ENCODE measurements at regions not wholly inside any gene's neighbourhood (a gene's known extent, or its start where the extent isn't known, plus 50 kb on each side); places are given as distances from the start of the nearest gene placed in this dataset.
A peak's percentile ranks its signal among the peaks of the same experiment; 100 is the strongest.
"Not testable (repeated sequence)": the region's sequence is repeated elsewhere in the genome, so short reads cannot be mapped to it uniquely, and the experiment has no call there.

DNA sequence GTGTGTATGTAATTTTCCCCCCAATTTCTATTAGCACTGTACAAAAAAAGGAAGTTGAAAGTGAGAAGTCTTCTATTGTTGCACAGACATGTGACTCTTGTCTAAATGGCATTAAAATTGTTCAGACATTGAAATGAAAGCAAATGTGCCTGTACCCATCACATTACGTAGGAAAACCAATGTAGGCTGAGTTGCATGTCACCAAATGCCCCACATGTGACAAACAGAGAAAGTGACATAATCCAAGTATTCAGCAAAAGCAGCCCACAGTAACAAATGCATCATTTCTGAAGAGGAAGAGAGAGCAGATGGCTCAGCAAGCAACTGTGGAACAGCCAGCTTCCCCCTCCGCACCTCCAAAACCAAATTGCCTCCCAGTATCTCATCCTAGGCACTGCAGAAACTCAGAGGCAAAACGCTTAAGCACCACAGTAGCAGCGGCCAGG, 161.5 kb upstream of the NR4A3 start:
- no peak overlapping the region for H2AFZ ChIP-seq (ENCODE audit: low read length)

DNA sequence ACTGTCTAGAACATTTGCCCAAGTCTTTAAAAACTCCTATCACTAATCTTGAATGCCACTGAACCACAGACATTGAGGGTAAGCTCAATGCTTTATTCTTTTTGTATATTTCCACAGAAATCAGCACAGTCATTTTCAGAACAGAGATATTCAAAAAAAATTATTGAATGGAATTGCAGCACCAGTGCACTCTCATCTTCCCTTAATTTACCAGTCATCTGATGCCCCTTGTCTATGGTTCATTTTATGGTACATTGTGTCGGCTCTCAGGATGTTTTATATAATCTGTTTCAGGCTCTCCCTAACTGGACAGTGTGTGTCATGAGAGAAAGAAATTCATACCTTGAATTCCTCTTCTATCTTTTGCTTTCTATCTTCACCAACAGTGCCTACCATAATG, 158.4 kb upstream of the NR4A3 start:
- H4K20me1 ChIP-seq (ENCODE audit: insufficient read depth, low read length, poor library complexity, severe bottlenecking), result no peaks in the 10 kb centered on the region
- H3K4me3 ChIP-seq (ENCODE audit: low read length, poor library complexity, severe bottlenecking), result no peak overlapping the region
- TF ChIP-seq EZH2phosphoT487 (IDR thresholded peaks at IDR 0.05; ENCODE audit: borderline replicate concordance), result no peak
- H3K9me2 ChIP-seq (replicated peaks; ENCODE audit: low read depth, low read length), result no peaks in the 10 kb centered on the region
- no peaks in the 10 kb centered on the region for H3K27me3 ChIP-seq (ENCODE audit: insufficient read depth, low read length, poor library complexity, severe bottlenecking)
- no peaks in the 10 kb centered on the region for H3K36me3 ChIP-seq (ENCODE audit: insufficient read depth, low read length)
- no peaks in the 10 kb centered on the region for H3K79me2 ChIP-seq (ENCODE audit: insufficient read depth, low read length)
- no peak overlapping the region for H3K4me2 ChIP-seq (ENCODE audit: low read depth, low read length, poor library complexity, severe bottlenecking)
- no peaks in the 10 kb centered on the region for H3K9me3 ChIP-seq (ENCODE audit: insufficient read depth, low read depth, low read length)
- no peaks in the 10 kb centered on the region for H3F3A ChIP-seq (ENCODE audit: low read depth)
- H3K4me1 ChIP-seq (ENCODE audit: insufficient read depth, low read length, poor library complexity, severe bottlenecking), result no peaks in the 10 kb centered on the region
- H3K9ac ChIP-seq (ENCODE audit: low read depth, low read length, poor library complexity, severe bottlenecking), result no peak overlapping the region
- no peak overlapping the region for H2AFZ ChIP-seq (ENCODE audit: low read length)

More for the DNA sequence above, 161.5 kb upstream of the NR4A3 start:
- Histone ChIP-seq H3K27me3 (ENCODE audit: insufficient read depth, low read length, poor library complexity, severe bottlenecking) (no peaks in the 10 kb centered on the region), H3K79me2 (ENCODE audit: insufficient read depth, low read length) (no peaks in the 10 kb centered on the region), H3K4me1 (ENCODE audit: insufficient read depth, low read length, poor library complexity, severe bottlenecking) (no peaks in the 10 kb centered on the region), H3K4me2 (ENCODE audit: low read depth, low read length, poor library complexity, severe bottlenecking) (no peak overlapping the region), H3F3A (ENCODE audit: low read depth) (no peaks in the 10 kb centered on the region), H3K9ac (ENCODE audit: low read depth, low read length, poor library complexity, severe bottlenecking) (no peak overlapping the region), H4K20me1 (ENCODE audit: insufficient read depth, low read length, poor library complexity, severe bottlenecking) (no peaks in the 10 kb centered on the region), H3K36me3 (ENCODE audit: insufficient read depth, low read length) (no peaks in the 10 kb centered on the region), H3K9me2 (replicated peaks; ENCODE audit: low read depth, low read length) (no peaks in the 10 kb centered on the region), H3K4me3 (ENCODE audit: low read length, poor library complexity, severe bottlenecking) (no peak overlapping the region), H3K9me3 (ENCODE audit: insufficient read depth, low read depth, low read length) (no peaks in the 10 kb centered on the region)
- TF ChIP-seq, protein P1, sequence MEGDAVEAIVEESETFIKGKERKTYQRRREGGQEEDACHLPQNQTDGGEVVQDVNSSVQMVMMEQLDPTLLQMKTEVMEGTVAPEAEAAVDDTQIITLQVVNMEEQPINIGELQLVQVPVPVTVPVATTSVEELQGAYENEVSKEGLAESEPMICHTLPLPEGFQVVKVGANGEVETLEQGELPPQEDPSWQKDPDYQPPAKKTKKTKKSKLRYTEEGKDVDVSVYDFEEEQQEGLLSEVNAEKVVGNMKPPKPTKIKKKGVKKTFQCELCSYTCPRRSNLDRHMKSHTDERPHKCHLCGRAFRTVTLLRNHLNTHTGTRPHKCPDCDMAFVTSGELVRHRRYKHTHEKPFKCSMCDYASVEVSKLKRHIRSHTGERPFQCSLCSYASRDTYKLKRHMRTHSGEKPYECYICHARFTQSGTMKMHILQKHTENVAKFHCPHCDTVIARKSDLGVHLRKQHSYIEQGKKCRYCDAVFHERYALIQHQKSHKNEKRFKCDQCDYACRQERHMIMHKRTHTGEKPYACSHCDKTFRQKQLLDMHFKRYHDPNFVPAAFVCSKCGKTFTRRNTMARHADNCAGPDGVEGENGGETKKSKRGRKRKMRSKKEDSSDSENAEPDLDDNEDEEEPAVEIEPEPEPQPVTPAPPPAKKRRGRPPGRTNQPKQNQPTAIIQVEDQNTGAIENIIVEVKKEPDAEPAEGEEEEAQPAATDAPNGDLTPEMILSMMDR (conservative IDR thresholded peaks at IDR 0.05; ENCODE audit: low read length), result no peak
- TF ChIP-seq EZH2phosphoT487 (IDR thresholded peaks at IDR 0.05; ENCODE audit: borderline replicate concordance), result no peak

DNA sequence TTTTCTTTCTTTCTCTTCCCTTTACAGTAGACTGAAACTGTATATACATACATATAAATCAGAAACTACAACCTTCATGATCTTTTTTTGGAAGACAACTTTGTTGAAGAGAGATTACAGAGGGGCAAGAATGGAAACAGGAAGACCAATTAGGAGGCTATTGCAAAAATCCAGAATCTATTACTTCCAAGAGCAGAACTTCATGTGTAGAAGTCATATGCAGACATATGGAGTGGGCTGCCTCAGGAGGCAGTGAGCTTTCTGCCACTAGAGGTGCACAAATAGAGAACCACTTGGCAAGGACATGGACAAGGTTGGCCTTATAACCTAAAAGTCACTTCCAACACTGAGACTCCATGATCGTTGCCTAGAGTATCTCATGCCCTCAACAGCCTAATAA, 157.8 kb upstream of the NR4A3 start:
- Histone ChIP-seq H3K9me3 (ENCODE audit: insufficient read depth, low read depth, low read length) (no peaks in the 10 kb centered on the region), H4K20me1 (ENCODE audit: insufficient read depth, low read length, poor library complexity, severe bottlenecking) (no peaks in the 10 kb centered on the region), H3K4me2 (ENCODE audit: low read depth, low read length, poor library complexity, severe bottlenecking) (no peak overlapping the region), H2AFZ (ENCODE audit: low read length) (no peak overlapping the region), H3K4me3 (ENCODE audit: low read length, poor library complexity, severe bottlenecking) (no peak overlapping the region), H3K9ac (ENCODE audit: low read depth, low read length, poor library complexity, severe bottlenecking) (no peak overlapping the region), H3K79me2 (ENCODE audit: insufficient read depth, low read length) (no peaks in the 10 kb centered on the region), H3K9me2 (replicated peaks; ENCODE audit: low read depth, low read length) (no peaks in the 10 kb centered on the region), H3K4me1 (ENCODE audit: insufficient read depth, low read length, poor library complexity, severe bottlenecking) (no peaks in the 10 kb centered on the region), H3K36me3 (ENCODE audit: insufficient read depth, low read length) (no peaks in the 10 kb centered on the region), H3F3A (ENCODE audit: low read depth) (no peaks in the 10 kb centered on the region), H3K27me3 (ENCODE audit: insufficient read depth, low read length, poor library complexity, severe bottlenecking) (no peaks in the 10 kb centered on the region)
- TF ChIP-seq, protein P1 (conservative IDR thresholded peaks at IDR 0.05; ENCODE audit: low read length), result peak; percentile 20; the same call in 1 of the 2 replicates
- TF ChIP-seq EZH2phosphoT487 (IDR thresholded peaks at IDR 0.05; ENCODE audit: borderline replicate concordance), result no peak

DNA sequence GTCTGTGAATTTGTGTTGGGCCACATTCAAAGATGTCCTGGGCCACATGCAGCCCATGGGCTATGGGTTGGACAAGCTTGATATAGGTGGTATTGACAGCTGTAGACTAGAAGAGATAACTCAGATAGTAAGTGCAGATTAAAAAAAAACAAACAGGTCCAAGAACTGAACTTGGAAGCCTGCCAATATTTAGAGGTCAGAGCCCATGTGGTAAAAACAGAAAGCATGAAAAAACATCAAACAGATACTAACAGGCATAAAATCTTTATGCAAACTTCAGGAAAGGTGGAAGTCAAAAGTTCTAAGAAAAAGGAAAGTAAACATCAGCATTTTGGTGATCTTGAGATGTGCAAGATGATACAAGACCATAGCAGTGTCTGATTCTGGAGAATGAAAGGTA, 155.1 kb upstream of the NR4A3 start:
- TF ChIP-seq EZH2phosphoT487 (IDR thresholded peaks at IDR 0.05; ENCODE audit: borderline replicate concordance), result no peak
- TF ChIP-seq, protein P1 (conservative IDR thresholded peaks at IDR 0.05; ENCODE audit: low read length), result no peak
- H3K9ac ChIP-seq (ENCODE audit: low read depth, low read length, poor library complexity, severe bottlenecking), result no peak overlapping the region
- H3K4me1 ChIP-seq (ENCODE audit: insufficient read depth, low read length, poor library complexity, severe bottlenecking), result no peaks in the 10 kb centered on the region
- no peak overlapping the region for H3K4me2 ChIP-seq (ENCODE audit: low read depth, low read length, poor library complexity, severe bottlenecking)
- no peaks in the 10 kb centered on the region for H3K27me3 ChIP-seq (ENCODE audit: insufficient read depth, low read length, poor library complexity, severe bottlenecking)
- H3K9me2 ChIP-seq (replicated peaks; ENCODE audit: low read depth, low read length), result no peaks in the 10 kb centered on the region
- no peaks in the 10 kb centered on the region for H3K9me3 ChIP-seq (ENCODE audit: insufficient read depth, low read depth, low read length)
- H2AFZ ChIP-seq (ENCODE audit: low read length), result no peak overlapping the region
- no peaks in the 10 kb centered on the region for H3K79me2 ChIP-seq (ENCODE audit: insufficient read depth, low read length)
- no peaks in the 10 kb centered on the region for H3F3A ChIP-seq (ENCODE audit: low read depth)
- no peaks in the 10 kb centered on the region for H4K20me1 ChIP-seq (ENCODE audit: insufficient read depth, low read length, poor library complexity, severe bottlenecking)
- no peaks in the 10 kb centered on the region for H3K36me3 ChIP-seq (ENCODE audit: insufficient read depth, low read length)
- H3K4me3 ChIP-seq (ENCODE audit: low read length, poor library complexity, severe bottlenecking), result no peak overlapping the region

DNA sequence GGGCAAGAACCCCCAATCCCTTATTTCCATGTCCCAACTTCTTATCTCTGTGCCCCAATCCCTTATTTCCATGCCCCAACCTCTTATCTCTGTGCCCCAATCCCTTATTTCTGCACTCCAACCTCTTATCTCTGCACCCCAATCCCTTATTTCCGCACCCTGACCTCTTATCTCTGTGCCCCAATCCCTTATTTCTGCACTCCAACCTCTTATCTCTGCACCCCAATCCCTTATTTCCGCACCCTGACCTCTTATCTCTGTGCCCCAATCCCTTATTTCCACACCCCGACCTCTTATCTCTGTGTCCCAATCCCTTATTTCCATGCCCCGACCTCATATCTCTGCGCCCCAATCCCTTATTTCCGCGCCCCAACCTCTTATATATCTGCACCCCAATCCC, 150.8 kb upstream of the NR4A3 start:
- not testable (repeated sequence) for H3K9ac ChIP-seq (ENCODE audit: low read depth, low read length, poor library complexity, severe bottlenecking); H3K36me3 ChIP-seq (ENCODE audit: insufficient read depth, low read length); H4K20me1 ChIP-seq (ENCODE audit: insufficient read depth, low read length, poor library complexity, severe bottlenecking); H2AFZ ChIP-seq (ENCODE audit: low read length); H3F3A ChIP-seq (ENCODE audit: low read depth); H3K4me2 ChIP-seq (ENCODE audit: low read depth, low read length, poor library complexity, severe bottlenecking); H3K9me3 ChIP-seq (ENCODE audit: insufficient read depth, low read depth, low read length); H3K9me2 ChIP-seq (replicated peaks; ENCODE audit: low read depth, low read length); H3K27me3 ChIP-seq (ENCODE audit: insufficient read depth, low read length, poor library complexity, severe bottlenecking); H3K4me1 ChIP-seq (ENCODE audit: insufficient read depth, low read length, poor library complexity, severe bottlenecking); H3K79me2 ChIP-seq (ENCODE audit: insufficient read depth, low read length); H3K4me3 ChIP-seq (ENCODE audit: low read length, poor library complexity, severe bottlenecking)
